ENCODE measurements at regions not wholly inside any gene's neighbourhood (a gene's known extent, or its start where the extent isn't known, plus 50 kb on each side); places are given as distances from the start of the nearest gene placed in this dataset.

GRCh38 chr3:25354071-25354470, 74.0 kb upstream of the RARB start:
- intact Hi-C loops (cut with micrococcal nuclease; ENCODE audit: unreplicated experiment), result no loop called here
- in situ Hi-C loops (cut with HindIII; ENCODE audit: low pct_unique_long_range_greater_than_20kb, low sequenced_read_pairs), result no loop called here
- no peaks in the 10 kb centered on the region for H3K27me3 ChIP-seq (ENCODE audit: control insufficient read depth, insufficient read depth, low read length)
- H3K4me1 ChIP-seq (ENCODE audit: control insufficient read depth, insufficient read depth, low read length), result no peaks in the 10 kb centered on the region
- TF ChIP-seq TCF7L2 (IDR thresholded peaks at IDR 0.05; ENCODE audit: low read depth, low read length), result no peak
- TF ChIP-seq CTCF (IDR thresholded peaks at IDR 0.05), result no peak
- no peak for TF ChIP-seq POLR2AphosphoS5 (IDR thresholded peaks at IDR 0.05; ENCODE audit: low read depth, low read length)
- no peak for TF ChIP-seq SIN3A (IDR thresholded peaks at IDR 0.05; ENCODE audit: borderline replicate concordance, insufficient read depth, low read depth, low read length)
- no peak for TF ChIP-seq REST (IDR thresholded peaks at IDR 0.05; ENCODE audit: insufficient read depth in 1 of 2, low read depth in 2 of 2, low read length in 1 of 2)
- POLR2A ChIA-PET, result no interaction called here
- no peak overlapping the region for H3K27ac ChIP-seq (ENCODE audit: low read length)
- no peaks in the 10 kb centered on the region for H3K9me3 ChIP-seq (ENCODE audit: control insufficient read depth, insufficient read depth, low read depth, low read length)
- no TSS peak for BruUV-seq (replicated peaks)
- no peak overlapping the region for H3K4me3 ChIP-seq (ENCODE audit: low read depth in 2 of 2, low read length in 2 of 2)
- no peak for ATAC-seq
- H3K36me3 ChIP-seq (ENCODE audit: control insufficient read depth, insufficient read depth, low read length), result no peaks in the 10 kb centered on the region
- DNase-seq (ENCODE audit: low read depth, low spot score), result no peak
- CTCF ChIA-PET, result no interaction called here

GRCh38 chr3:25355034-25355885, 72.8 kb upstream of the RARB start:
- in situ Hi-C loops (cut with HindIII; ENCODE audit: low pct_unique_long_range_greater_than_20kb, low sequenced_read_pairs) (no loop called here), intact Hi-C loops (cut with micrococcal nuclease; ENCODE audit: unreplicated experiment) (no loop called here)
- ATAC-seq, result no peak
- H3K9me3 ChIP-seq (ENCODE audit: control insufficient read depth, insufficient read depth, low read depth, low read length), result no peaks in the 10 kb centered on the region
- BruUV-seq (replicated peaks), result no TSS peak
- ChIA-PET POLR2A (no interaction called here), CTCF (interaction anchor here (0.5 kb wide), 1 partner anchor 48 kb away, joined by 4 read pairs; no protein-coding TSS in a partner anchor)
- TF ChIP-seq POLR2AphosphoS5 (IDR thresholded peaks at IDR 0.05; ENCODE audit: low read depth, low read length), result no peak
- no peak for TF ChIP-seq CTCF (IDR thresholded peaks at IDR 0.05)
- TF ChIP-seq REST (IDR thresholded peaks at IDR 0.05; ENCODE audit: insufficient read depth in 1 of 2, low read depth in 2 of 2, low read length in 1 of 2), result no peak
- no peak for TF ChIP-seq TCF7L2 (IDR thresholded peaks at IDR 0.05; ENCODE audit: low read depth, low read length)
- no peak for TF ChIP-seq SIN3A (IDR thresholded peaks at IDR 0.05; ENCODE audit: borderline replicate concordance, insufficient read depth, low read depth, low read length)
- H3K4me3 ChIP-seq (ENCODE audit: low read depth in 2 of 2, low read length in 2 of 2), result no peak overlapping the region
- H3K27ac ChIP-seq (ENCODE audit: low read length), result no peak overlapping the region
- H3K27me3 ChIP-seq (ENCODE audit: control insufficient read depth, insufficient read depth, low read length), result no peaks in the 10 kb centered on the region
- DNase-seq (ENCODE audit: low read depth, low spot score), result no peak
- H3K4me1 ChIP-seq (ENCODE audit: control insufficient read depth, insufficient read depth, low read length), result no peaks in the 10 kb centered on the region
- no peaks in the 10 kb centered on the region for H3K36me3 ChIP-seq (ENCODE audit: control insufficient read depth, insufficient read depth, low read length)
